T-cell (primary cell): ENCODE measurements at regions not wholly inside any gene's neighbourhood (a gene's known extent, or its start where the extent isn't known, plus 50 kb on each side); places are given as distances from the start of the nearest gene placed in this dataset.

ENCODE experiments used
- ATAC-seq, 4 experiments: fragments of 200-7000 bp in 3 of 4; fragments of 150-1000 bp in 1 of 4; cut with Tn5 transposase; replicated peaks in 1 of 4; 1 replicate in 3 of 4; 2 replicates in 1 of 4; pipeline ENCODE4 v1.10.0; 2021; ENCODE audit warnings: moderate library complexity in 3 of 4, mild to moderate bottlenecking in 2 of 4, moderate number of reproducible peaks in 1 of 4
- CTCF ChIA-PET, 2 donors: fragments of 300-600 bp; sonication (Branson Sonifier 250); formaldehyde crosslinking; loops; one replicate each; lab custom pipeline; 2022; ENCODE audit warnings: antibody characterized with exemption in 2 of 2; lab: Charles Lee
- POLR2A ChIA-PET, 2 donors: fragments of 300-600 bp; sonication (Branson Sonifier 250); formaldehyde crosslinking; loops; one replicate each; lab custom pipeline; 2022; ENCODE audit warnings: antibody characterized with exemption in 2 of 2; lab: Charles Lee
- DNase-seq, 35 experiments: peaks; one replicate each; pipeline versions ENCODE4 v3.0.0 to v3.0.0-alpha.2; 2013 to 2023
- H3K27ac ChIP-seq: one replicate; pipeline ENCODE4 v1.5.1; 2013; ENCODE audit warnings: low read length
- H3K27me3 ChIP-seq, 2 experiments: replicated peaks in 1 of 2; 1 replicate in 1 of 2; 2 replicates in 1 of 2; pipeline versions ENCODE4 v1.6.1 to v1.7.0; 2013; ENCODE audit warnings: low read length in 1 of 2, mixed read lengths in 1 of 2; ENCODE audit not compliant: control insufficient read depth in 2 of 2, insufficient read depth in 2 of 2; ENCODE audit errors: extremely low read depth in 1 of 2
- H3K36me3 ChIP-seq, 2 donors: 1 replicate in 1 of 2; 2 replicates in 1 of 2; pipeline versions ENCODE4 v1.6.1 to v1.7.0; 2013; ENCODE audit warnings: low read length in 1 of 2; ENCODE audit not compliant: control insufficient read depth in 2 of 2, insufficient read depth in 1 of 2; ENCODE audit errors: extremely low read depth in 1 of 2
- H3K4me1 ChIP-seq, 2 experiments: 1 replicate in 1 of 2; 2 replicates in 1 of 2; pipeline versions ENCODE4 v1.6.1 to v1.7.0; 2013; ENCODE audit warnings: low read length in 2 of 2, mixed read lengths in 1 of 2; ENCODE audit not compliant: insufficient read depth in 2 of 2, control insufficient read depth in 1 of 2; ENCODE audit errors: extremely low read depth in 1 of 2
- H3K4me3 ChIP-seq, 2 donors: 1 replicate in 1 of 2; 2 replicates in 1 of 2; pipeline versions ENCODE4 v1.5.1 to v1.7.0; 2013; ENCODE audit warnings: mild to moderate bottlenecking in 2 of 2, low read length in 1 of 2, moderate library complexity in 1 of 2; ENCODE audit not compliant: control insufficient read depth in 1 of 2; ENCODE audit errors: extremely low read depth in 1 of 2
- H3K9me3 ChIP-seq: 2 replicates; pipeline ENCODE4 v1.7.0; 2013
- H3K27ac Mint-ChIP-seq, 2 donors: one replicate each; pipeline ENCODE4 v1.8.0; 2020 to 2021; ENCODE audit warnings: mild to moderate bottlenecking in 2 of 2, mixed read lengths in 2 of 2
- H3K27me3 Mint-ChIP-seq, 2 donors: one replicate each; pipeline ENCODE4 v1.8.0; 2021 to 2022; ENCODE audit warnings: mixed read lengths in 2 of 2
- H3K36me3 Mint-ChIP-seq: one replicate; pipeline ENCODE4 v1.8.0; 2021; ENCODE audit warnings: mixed read lengths
- H3K4me1 Mint-ChIP-seq, 3 donors: one replicate each; pipeline ENCODE4 v1.8.0; 2020 to 2022; ENCODE audit warnings: mixed read lengths in 3 of 3, mild to moderate bottlenecking in 1 of 3
- H3K4me3 Mint-ChIP-seq, 3 donors: one replicate each; pipeline ENCODE4 v1.8.0; 2020 to 2022; ENCODE audit warnings: mild to moderate bottlenecking in 3 of 3, mixed read lengths in 3 of 3, moderate library complexity in 3 of 3
- H3K9me3 Mint-ChIP-seq, 3 donors: one replicate each; pipeline ENCODE4 v1.8.0; 2020 to 2022; ENCODE audit warnings: mixed read lengths in 3 of 3
- WGBS: methylation state at CpG from one replicate; pipeline ENCODE4 v1.1.5; 2013; ENCODE audit warnings: missing lambda C conversion rate; ENCODE audit not compliant: insufficient coverage; 5-methylcytosine and 5-hydroxymethylcytosine counted together

DNA sequence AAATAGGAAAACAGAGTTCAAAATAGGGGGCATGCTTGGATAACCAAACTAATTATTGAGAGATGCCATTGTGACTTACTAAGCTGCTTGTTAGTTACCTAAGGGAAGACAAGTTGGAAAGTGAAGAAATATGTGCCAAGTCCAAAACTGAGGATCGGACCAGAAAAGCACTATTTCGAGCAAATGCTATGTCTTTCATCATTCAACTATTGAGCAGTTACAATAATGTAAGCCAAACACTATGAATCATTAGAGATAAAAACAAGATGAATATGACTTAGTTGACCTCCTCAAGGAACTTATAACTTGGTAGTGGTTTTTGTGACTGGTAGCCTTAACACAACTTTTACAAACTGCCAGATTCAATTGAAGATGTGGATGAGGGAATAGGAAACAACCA lies 240.6 kb upstream of the MPDZ start:
- no peaks in the 10 kb centered on the region for H3K4me1 Mint-ChIP-seq
- H3K4me1 ChIP-seq, result no peaks in the 10 kb centered on the region
- H3K9me3 ChIP-seq, result no peaks in the 10 kb centered on the region
- no peak overlapping the region for H3K4me3 ChIP-seq
- no peaks in the 10 kb centered on the region for H3K36me3 Mint-ChIP-seq
- H3K27ac ChIP-seq, result no peak overlapping the region
- ATAC-seq, result no peak
- no peaks in the 10 kb centered on the region for H3K27me3 ChIP-seq
- peaks cover 4 to 9% (median 8%) of the 10 kb centered on the region in 3 donors for H3K9me3 Mint-ChIP-seq
- no peak overlapping the region for H3K4me3 Mint-ChIP-seq
- POLR2A ChIA-PET, result no interaction called here
- no CpG with 5 or more reads among the region's 2 CpGs for WGBS
- no peak for DNase-seq
- H3K36me3 ChIP-seq, result no peaks in the 10 kb centered on the region
- no peaks in the 10 kb centered on the region for H3K27me3 Mint-ChIP-seq
- CTCF ChIA-PET, result no interaction called here
- no peak overlapping the region for H3K27ac Mint-ChIP-seq

DNA sequence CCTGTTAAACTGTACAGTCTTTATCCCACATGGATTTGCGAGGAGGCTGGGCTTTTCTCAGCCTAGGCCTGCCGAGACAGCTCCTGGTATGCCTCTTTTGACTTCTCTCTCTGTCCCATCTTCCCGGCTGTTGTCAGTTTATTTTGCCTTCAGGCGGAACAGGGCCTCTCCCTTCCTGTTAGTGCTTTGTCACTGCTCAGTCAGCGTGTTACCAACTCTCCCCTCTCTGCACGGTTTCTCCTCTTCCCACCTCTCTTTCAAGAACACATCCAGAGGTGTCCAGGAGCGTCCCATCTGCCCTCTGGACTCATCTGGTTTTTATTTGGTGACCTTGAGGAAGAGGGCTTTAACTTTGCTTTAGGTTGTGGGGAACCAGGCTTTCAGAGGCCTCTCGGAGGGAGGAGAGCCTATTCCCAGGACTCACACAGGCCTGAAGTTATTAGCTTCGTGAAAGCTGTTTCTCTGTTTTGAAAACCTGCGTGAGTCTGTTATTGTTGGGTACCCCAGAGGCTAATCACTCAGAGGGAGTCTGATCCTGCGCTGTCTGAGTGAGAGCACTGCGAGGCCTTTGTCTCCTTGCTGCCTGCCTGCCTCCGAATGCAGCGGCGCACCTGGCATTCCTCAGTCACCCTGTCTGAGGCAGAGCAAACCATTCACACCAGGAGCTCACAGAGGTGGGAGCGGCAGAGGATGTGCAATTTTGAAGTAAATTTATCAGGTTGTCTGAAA lies 234.4 kb upstream of the MPDZ start:
- Histone ChIP-seq H3K4me1 (no peaks in the 10 kb centered on the region), H3K27me3 (no peaks in the 10 kb centered on the region), H3K9me3 (no peaks in the 10 kb centered on the region), H3K27ac (no peak overlapping the region), H3K4me3 (no peak overlapping the region), H3K36me3 (no peaks in the 10 kb centered on the region)
- DNase-seq (no peak), ATAC-seq (no peak)
- H3K4me3 Mint-ChIP-seq, result no peak overlapping the region
- 87% methylated on average over 10 of the region's 16 CpGs for WGBS
- peaks cover 4 to 9% (median 9%) of the 10 kb centered on the region in 3 donors for H3K9me3 Mint-ChIP-seq
- no peaks in the 10 kb centered on the region for H3K27me3 Mint-ChIP-seq
- H3K27ac Mint-ChIP-seq, result no peak overlapping the region
- CTCF ChIA-PET, result no interaction called here
- POLR2A ChIA-PET, result no interaction called here
- no peaks in the 10 kb centered on the region for H3K36me3 Mint-ChIP-seq
- H3K4me1 Mint-ChIP-seq, result no peaks in the 10 kb centered on the region

DNA sequence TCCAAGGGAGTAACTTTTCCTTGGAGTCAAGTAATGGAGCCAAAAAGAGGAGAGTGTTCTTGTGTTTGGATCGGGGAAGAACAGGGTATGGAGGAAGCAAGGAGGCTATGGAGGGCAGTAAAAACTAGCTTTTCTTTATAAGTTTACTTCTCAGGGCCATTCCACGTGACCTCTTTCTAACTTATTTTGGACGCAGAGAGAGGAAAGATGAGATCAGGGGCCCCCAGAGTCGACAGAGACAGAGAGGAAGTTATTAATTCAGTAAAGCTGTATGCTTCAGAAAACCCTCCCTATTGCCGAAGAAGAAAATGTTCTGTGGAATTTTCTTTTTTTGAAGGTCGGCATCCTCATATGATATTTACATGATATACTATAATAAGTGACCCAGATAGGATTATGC lies 233.8 kb upstream of the MPDZ start:
- POLR2A ChIA-PET, result no interaction called here
- no peak for DNase-seq
- no peaks in the 10 kb centered on the region for H3K9me3 ChIP-seq
- Mint-ChIP-seq H3K9me3 (peaks cover 3 to 9% (median 9%) of the 10 kb centered on the region in 3 donors), H3K27ac (no peak overlapping the region), H3K36me3 (no peaks in the 10 kb centered on the region), H3K4me3 (no peak overlapping the region), H3K27me3 (no peaks in the 10 kb centered on the region), H3K4me1 (no peaks in the 10 kb centered on the region)
- H3K36me3 ChIP-seq, result no peaks in the 10 kb centered on the region
- CTCF ChIA-PET, result no interaction called here
- WGBS, result no CpG with 5 or more reads among the region's 6 CpGs
- no peak overlapping the region for H3K27ac ChIP-seq
- H3K4me1 ChIP-seq, result no peaks in the 10 kb centered on the region
- no peak for ATAC-seq
- no peaks in the 10 kb centered on the region for H3K27me3 ChIP-seq
- H3K4me3 ChIP-seq, result no peak overlapping the region

DNA sequence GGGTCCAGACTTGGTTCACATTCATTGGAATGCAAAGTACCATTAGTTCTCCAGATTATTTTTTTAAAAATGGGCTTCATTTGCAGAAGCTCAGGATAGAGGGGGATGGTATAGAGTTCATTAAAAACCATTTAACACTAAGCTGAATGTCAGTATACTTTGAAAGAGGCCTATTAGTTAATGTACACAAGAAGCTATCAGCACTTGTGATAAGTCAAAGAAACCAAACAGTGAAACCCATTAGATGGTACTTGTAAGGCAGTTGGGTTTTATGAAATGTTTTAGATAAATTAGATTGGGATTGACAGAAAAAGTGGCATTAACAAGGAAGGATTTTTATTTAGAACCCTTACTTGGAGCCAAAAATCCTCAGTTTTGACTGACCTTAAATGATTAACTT lies 229.2 kb upstream of the MPDZ start:
- ChIA-PET POLR2A (no interaction called here), CTCF (no interaction called here)
- no peaks in the 10 kb centered on the region for H3K9me3 ChIP-seq
- ATAC-seq (no peak), DNase-seq (no peak)
- no peaks in the 10 kb centered on the region for H3K36me3 ChIP-seq
- no peak overlapping the region for H3K4me3 ChIP-seq
- H3K27me3 Mint-ChIP-seq, result no peaks in the 10 kb centered on the region
- no peaks in the 10 kb centered on the region for H3K27me3 ChIP-seq
- H3K9me3 Mint-ChIP-seq, result peaks cover 3 to 18% (median 8%) of the 10 kb centered on the region in 3 donors
- H3K36me3 Mint-ChIP-seq, result no peaks in the 10 kb centered on the region
- H3K4me1 Mint-ChIP-seq, result no peaks in the 10 kb centered on the region
- H3K27ac Mint-ChIP-seq, result no peak overlapping the region
- H3K4me1 ChIP-seq, result no peaks in the 10 kb centered on the region
- no peak overlapping the region for H3K27ac ChIP-seq
- H3K4me3 Mint-ChIP-seq, result no peak overlapping the region

DNA sequence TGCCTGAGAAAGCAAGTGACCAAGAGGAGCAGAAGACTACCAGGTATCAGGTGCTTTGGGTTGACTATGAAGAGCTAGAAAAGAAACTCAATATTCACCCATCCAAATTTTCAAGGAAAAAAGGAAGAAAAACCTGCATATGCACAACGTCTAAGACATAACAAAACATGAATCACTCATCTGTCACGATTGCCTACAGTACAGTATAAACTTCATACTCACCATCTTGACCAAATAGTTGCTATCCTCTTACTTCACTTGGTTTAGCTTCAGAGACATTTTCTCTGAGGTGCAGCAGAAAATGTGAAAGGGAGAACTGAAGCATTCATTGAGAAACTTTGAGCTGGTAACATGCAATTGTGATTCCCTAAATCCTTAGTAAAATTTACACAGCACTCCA lies 228.6 kb upstream of the MPDZ start:
- H3K9me3 ChIP-seq, result no peaks in the 10 kb centered on the region
- Mint-ChIP-seq H3K4me1 (no peaks in the 10 kb centered on the region), H3K36me3 (no peaks in the 10 kb centered on the region), H3K27ac (no peak overlapping the region), H3K27me3 (no peaks in the 10 kb centered on the region), H3K9me3 (peaks cover 3 to 18% (median 11%) of the 10 kb centered on the region in 3 donors), H3K4me3 (no peak overlapping the region)
- ChIA-PET POLR2A (no interaction called here), CTCF (no interaction called here)
- H3K4me1 ChIP-seq, result no peaks in the 10 kb centered on the region
- ATAC-seq (no peak), DNase-seq (no peak)
- no CpG with 5 or more reads among the region's 2 CpGs for WGBS
- no peaks in the 10 kb centered on the region for H3K27me3 ChIP-seq
- H3K27ac ChIP-seq, result no peak overlapping the region
- H3K4me3 ChIP-seq, result no peak overlapping the region
- H3K36me3 ChIP-seq, result no peaks in the 10 kb centered on the region

DNA sequence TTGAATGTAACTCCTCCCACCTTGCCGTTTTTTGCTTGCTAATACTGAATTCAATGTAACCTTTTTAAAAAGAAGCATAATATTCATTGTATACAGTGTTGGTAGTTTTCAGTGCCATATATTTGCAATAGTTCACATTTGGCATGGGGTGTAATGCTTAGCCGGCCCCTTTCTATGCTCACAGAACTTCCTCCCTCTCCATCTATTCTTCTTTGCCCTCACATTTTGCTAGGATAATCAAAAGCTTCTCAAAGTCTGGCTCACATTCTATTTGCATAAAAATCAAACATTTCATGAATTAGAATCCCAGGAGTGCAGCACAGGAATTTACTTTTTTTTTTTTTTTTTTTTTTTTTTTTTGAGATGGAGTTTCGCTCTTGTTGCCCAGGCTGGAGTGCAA lies 226.3 kb upstream of the MPDZ start:
- H3K36me3 Mint-ChIP-seq, result no peaks in the 10 kb centered on the region
- Histone ChIP-seq H3K4me1 (no peaks in the 10 kb centered on the region), H3K9me3 (no peaks in the 10 kb centered on the region), H3K4me3 (no peak overlapping the region), H3K36me3 (no peaks in the 10 kb centered on the region), H3K27ac (no peak overlapping the region), H3K27me3 (no peaks in the 10 kb centered on the region)
- WGBS, result no CpG with 5 or more reads among the region's 3 CpGs
- DNase-seq, result no peak
- CTCF ChIA-PET, result no interaction called here
- H3K27me3 Mint-ChIP-seq, result no peaks in the 10 kb centered on the region
- H3K9me3 Mint-ChIP-seq, result peaks cover 3 to 16% (median 15%) of the 10 kb centered on the region in 3 donors
- H3K4me3 Mint-ChIP-seq, result no peak overlapping the region
- H3K27ac Mint-ChIP-seq, result no peak overlapping the region
- POLR2A ChIA-PET, result no interaction called here
- no peak for ATAC-seq
- H3K4me1 Mint-ChIP-seq, result no peaks in the 10 kb centered on the region

DNA sequence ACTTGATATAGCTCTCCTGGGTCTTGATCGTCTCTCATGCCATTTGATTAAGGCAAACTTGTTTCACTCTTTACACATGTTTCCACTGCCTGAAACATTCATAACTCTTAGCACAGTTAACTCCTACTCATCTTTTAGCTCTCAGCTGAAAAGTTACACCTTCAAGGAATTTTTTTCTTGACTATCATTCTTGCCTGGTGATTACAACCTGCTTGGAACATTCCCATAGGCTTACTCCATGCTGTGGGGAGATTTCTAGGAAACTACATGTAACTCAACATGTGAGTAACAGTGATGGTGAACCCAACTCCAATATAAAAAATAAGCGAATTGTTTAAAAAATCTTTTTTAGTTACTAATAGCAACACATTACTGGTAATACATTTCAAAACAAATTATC lies 224.1 kb upstream of the MPDZ start:
- no peaks in the 10 kb centered on the region for H3K36me3 Mint-ChIP-seq
- peaks cover 3 to 16% (median 15%) of the 10 kb centered on the region in 3 donors for H3K9me3 Mint-ChIP-seq
- no peaks in the 10 kb centered on the region for H3K4me1 Mint-ChIP-seq
- 100% methylated on average over 1 of the region's 2 CpGs for WGBS
- POLR2A ChIA-PET, result no interaction called here
- DNase-seq, result no peak
- H3K36me3 ChIP-seq, result no peaks in the 10 kb centered on the region
- H3K4me3 Mint-ChIP-seq, result no peak overlapping the region
- H3K27ac Mint-ChIP-seq, result no peak overlapping the region
- H3K9me3 ChIP-seq, result no peaks in the 10 kb centered on the region
- no peaks in the 10 kb centered on the region for H3K4me1 ChIP-seq
- H3K27me3 ChIP-seq, result no peaks in the 10 kb centered on the region
- no peak for ATAC-seq
- H3K27ac ChIP-seq, result no peak overlapping the region
- no peaks in the 10 kb centered on the region for H3K27me3 Mint-ChIP-seq
- CTCF ChIA-PET, result no interaction called here
- no peak overlapping the region for H3K4me3 ChIP-seq
